Left kidney (tissue), 1 donor: ENCODE measurements at regions not wholly inside any gene's neighbourhood (a gene's known extent, or its start where the extent isn't known, plus 50 kb on each side); places are given as distances from the start of the nearest gene placed in this dataset.
"Not testable (repeated sequence)": the region's sequence is repeated elsewhere in the genome, so short reads cannot be mapped to it uniquely, and the experiment has no call there.

Source experiments
- DNase-seq: peaks from one replicate; pipeline ENCODE4 v3.0.0-alpha.2; 2013

- DNase-seq, result no peak
These were observed 773.2 kb downstream of the KCNA4 start for GRCh38 chr11:29243616-29244015.

GRCh38 chr11:29231991-29232390, 784.8 kb downstream of the KCNA4 start:
- DNase-seq, result no peak

GRCh38 chr11:29231586-29231985, 785.2 kb downstream of the KCNA4 start:
- DNase-seq, result no peak

- no peak for DNase-seq
These were observed 789.0 kb downstream of the KCNA4 start for GRCh38 chr11:29227811-29228210.

DNA sequence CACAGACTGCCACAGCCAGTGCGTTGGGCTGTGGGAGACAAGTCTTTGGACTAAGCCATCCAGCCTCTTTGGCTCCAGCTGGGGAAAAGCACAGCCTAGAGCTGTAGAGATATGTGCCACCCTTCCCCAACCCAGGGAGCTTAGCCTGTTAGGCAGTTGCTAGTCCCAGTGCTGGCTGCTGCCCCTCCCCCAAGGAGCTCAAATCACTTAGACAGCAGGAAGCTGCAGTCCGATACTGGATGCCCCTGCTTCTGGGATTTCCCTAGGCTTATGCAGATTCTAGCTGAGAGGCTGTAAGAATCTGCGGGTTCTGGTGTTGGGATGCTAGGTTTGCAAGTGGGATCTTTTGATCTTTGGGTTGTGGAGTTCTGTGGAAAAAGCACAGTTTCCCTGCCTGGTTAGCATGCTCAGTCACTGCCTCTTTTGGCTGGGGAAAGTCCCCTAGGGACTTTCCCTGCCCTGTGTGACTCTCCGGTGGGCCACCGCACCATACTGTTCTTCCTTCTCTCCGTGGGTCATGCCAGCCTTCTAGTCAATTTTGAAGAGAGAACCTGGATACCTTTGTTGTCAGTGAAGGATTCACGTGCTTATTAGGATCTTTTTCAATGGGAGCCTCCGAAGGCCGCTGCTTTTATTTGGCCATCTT, 792.0 kb downstream of the KCNA4 start:
- no peak for DNase-seq

- not testable (repeated sequence) for DNase-seq
These were observed 797.3 kb downstream of the KCNA4 start for GRCh38 chr11:29219531-29219930.

DNA sequence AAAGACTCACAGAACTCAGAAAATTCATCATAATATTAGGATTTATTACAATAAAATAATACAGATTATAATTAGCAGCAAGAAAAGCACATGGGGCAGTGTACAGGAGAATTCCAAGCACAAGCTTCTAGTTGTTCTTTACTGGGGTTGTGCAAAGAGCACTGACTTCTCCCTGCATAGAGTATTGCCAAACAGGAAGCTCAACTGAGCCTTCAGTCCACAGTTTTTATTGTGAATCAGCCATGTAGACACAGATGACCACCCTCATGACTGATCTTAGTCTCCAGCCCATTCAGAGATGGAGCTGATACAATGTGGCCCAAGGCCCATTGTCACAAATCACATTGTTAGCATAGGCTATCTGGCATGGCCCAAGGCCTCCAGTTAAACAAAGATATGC, 798.9 kb downstream of the KCNA4 start:
- no peak for DNase-seq

DNA sequence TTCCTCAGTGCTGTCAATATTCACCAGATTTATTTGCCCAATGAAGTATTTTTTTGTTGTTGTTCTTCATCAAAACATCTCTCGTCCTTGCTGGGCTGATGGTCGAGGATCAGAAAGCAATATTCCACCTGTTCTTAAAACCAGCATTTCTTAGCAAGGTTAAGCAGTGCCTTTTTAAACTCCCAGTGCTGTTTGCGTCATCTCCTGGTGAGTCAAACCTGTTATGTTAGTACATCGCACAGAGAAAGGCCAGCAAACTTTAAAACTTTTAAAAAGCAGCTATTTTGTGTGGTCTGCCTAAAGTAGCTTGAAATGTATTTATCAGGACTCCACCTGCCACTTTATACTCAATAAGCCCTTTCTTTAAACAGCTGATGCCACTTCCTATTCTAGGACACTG, 802.0 kb downstream of the KCNA4 start:
- DNase-seq, result no peak

- no peak for DNase-seq
These were observed 805.6 kb downstream of the KCNA4 start for GRCh38 chr11:29211202-29211601.

DNA sequence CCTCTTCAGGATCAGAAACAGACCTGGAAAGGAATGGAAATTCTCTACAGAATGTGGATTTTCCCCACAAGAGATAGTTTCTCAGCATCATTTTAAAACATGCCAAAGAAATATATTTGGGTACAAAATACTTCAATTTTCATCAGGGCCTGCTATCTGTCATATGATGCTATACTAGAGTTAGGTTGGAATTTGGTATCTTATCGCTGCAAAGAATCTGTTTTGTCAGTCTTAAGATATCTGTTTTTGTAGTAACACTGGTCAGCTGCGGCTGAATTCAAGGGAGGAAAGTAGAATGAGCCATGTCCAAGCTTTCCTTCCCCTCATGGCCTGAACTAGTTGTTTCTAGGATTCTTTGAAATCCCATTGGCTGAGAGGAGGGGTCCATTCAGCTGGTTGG, 806.4 kb downstream of the KCNA4 start:
- no peak for DNase-seq

- no peak for DNase-seq
These were observed 808.7 kb downstream of the KCNA4 start for GRCh38 chr11:29208117-29208516.

DNA sequence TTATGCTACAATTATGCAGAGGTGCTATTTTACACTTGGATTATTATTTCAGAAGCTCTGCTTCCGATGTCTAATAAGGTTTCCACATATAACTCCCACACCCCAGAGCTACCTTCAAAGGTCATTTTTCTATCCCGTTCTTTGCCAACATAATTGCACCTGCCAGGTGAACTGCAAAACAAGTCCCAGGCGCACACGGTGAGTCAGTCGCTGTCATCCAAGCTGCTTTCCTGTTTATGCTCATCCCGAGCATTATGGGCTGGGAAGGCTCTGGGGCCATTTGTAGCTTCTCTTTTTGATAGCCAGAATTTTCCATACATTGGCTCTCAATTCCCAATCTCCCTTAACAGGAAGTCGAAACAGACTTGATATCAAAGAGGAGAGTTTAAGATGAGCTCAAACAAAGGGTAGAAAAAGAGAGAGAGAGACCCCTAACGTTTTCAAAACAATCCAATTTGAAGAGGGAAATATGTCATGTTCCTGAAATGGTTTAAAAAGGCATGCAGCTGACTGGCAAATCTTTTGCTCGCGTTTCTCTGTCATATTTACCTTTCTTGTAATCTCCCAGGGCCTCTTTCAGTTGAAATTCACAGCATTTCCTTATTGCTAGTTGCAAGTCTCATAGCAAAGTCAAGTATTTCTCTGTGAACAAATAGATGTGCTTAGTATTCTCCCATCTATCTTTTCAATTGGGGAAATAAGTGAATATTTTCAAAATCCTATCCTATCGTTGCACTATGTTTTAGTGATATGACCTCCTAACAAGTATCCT, 815.9 kb downstream of the KCNA4 start:
- DNase-seq, result no peak

DNA sequence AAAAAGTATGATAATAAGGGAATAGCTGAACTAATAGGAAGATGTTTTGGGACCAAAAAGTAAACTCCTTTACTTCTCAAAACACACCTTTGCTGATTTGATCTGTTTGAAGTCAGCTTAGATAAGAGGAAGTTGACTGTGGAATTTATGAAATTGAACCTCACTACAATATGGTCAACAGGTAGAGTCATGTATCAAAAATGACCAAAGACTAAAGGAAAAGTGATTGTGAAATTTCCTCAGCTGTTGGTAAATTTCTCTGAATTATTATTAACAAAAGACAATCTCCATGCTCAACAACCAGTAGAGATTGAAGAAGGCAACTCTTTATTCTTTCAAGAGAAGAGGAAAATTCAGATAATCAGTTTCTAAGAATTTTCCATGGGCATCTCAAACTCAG, 826.5 kb downstream of the KCNA4 start:
- DNase-seq, result no peak

DNA sequence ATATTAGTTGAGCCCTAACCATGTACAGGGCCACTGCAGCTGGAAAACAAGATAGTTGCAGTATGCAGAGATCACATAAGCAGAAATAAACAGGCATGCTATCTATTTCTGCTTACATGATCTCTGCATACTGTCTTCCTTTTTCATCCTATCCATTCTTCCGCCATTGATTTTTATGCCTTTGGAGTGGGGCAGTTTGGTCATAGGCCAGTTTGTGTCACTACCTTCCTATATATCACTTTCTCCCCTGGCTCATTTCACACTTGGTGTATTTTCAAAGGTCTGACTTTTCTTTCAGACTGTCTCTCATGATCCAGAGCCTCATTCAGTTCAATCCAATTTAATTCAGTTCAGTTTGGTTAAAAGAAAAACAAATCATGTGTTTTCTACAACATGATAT, 829.6 kb downstream of the KCNA4 start:
- DNase-seq, result peak; percentile 22

DNA sequence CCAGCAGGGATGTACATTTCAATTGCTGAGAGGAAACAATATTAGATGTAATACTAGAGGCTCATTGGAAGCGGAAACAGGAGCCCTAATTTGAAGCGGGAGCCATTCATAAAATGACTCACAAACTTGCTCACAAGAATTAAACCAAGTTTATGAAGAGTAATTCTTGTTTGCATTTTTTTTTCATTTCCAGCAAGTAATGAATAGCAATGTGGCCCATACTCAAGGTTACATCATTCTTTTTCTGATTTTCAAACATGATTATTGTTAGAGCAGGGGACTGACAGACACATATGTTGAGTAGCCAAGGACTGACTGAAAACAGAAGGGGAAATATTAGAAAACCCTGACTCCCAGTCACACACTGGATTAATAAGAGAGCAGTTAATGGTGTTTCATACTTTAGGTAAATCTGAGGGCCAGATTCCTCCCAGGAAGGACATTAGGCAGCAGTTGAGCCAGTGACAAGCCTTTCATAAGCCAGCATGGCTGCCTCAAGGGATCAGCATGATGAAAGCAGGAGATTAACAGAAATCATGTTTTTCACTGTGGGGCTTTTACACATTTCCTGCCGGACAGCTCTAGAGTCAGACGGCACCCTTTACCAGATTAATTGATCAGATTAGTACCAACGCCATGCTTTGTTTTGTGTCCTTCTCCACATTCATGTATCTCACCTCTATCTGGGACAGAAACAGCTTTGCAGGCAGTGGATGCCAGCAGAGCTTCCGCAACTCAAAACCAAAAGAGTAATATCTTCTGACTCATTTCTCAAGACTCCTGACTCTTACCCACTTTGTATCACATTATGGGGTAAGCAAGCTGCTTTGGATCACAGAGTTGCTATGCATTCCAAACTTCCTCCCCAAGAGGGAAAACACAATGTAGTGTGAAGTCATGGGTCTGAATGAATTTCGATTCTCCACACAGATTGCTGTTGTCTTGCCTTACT, 831.6 kb downstream of the KCNA4 start:
- DNase-seq, result no peak

GRCh38 chr11:29183301-29183700, 833.5 kb downstream of the KCNA4 start:
- no peak for DNase-seq

GRCh38 chr11:29173660-29174062, 843.2 kb downstream of the KCNA4 start:
- no peak for DNase-seq

DNA sequence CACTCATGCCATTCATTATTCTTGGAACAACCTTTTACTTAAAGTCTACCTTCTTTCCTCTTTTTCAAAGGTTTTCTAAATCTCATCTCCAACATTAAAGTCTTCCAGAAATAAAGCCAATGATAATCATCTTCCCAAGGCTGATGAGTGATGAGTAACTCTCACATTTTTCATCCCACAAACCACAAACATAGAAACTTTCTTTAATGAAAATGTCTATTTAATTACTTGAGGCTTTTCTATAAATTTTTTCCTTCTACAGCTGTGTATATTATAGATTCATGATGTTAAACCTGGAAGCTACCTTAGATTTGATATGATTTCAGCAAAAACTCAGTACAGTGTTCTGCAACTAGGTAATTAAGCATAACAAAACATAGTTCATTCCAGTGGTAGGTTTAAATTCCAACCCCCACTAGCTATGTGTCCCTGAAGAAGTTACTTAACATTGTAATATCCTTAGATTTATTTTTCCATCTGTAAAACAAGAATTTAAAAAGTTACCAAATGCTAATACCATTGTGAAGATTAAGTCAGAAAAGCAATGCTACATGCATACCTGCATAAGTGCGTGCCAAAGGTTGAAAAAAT, 845.4 kb downstream of the KCNA4 start:
- DNase-seq, result no peak

- no peak for DNase-seq
These were observed 850.5 kb downstream of the KCNA4 start for GRCh38 chr11:29166306-29166705.

DNA sequence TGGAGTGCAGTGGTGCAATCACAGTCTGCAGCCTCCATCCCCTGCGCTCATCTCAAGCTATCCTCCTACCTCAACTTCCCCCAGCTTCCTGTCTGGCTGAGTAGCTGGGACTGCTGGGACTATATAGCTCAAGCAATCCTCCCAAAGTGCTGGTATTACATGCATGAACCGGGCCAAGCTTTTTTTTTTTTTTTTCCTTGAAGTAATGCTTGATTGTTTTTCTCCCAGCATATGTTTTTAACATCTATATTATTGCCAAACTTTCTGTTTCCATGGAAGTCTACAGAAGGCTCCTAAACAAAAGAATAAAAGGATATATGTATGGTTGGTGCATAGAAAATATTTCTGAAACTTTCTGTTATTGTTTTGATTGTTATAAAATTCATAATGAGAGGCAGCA, 853.6 kb downstream of the KCNA4 start:
- no peak for DNase-seq

GRCh38 chr11:29162491-29162890, 854.3 kb downstream of the KCNA4 start:
- DNase-seq, result no peak

DNA sequence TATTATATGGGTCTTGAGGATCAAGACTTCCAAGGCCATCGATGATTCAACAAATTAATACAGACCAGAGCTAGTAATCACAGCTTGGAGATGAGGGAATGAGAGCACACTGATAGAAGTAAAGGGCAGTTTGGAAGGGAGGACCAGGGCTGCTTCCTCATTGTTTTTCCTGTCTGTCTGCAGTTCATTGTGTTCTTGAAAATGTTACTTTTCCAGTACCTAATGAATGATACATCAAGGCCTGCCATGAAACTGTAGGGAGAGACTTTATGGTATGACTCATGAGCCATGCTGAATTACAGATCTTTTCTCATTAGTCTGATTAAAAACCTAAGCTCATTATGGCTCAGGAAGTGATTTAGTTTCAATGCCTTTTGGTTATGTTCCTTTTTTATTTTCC, 855.6 kb downstream of the KCNA4 start:
- DNase-seq, result no peak
